SK-N-SH treated with all-trans-retinoic acid at 6 μM for 48 hours (cell line): ENCODE measurements at regions not wholly inside any gene's neighbourhood (a gene's known extent, or its start where the extent isn't known, plus 50 kb on each side); places are given as distances from the start of the nearest gene placed in this dataset.

ENCODE experiments used
- ATAC-seq: fragments of 200-7000 bp; cut with Tn5 transposase; 3 replicates; pipeline ENCODE4 v1.9.1; 2020; ENCODE audit warnings: mild to moderate bottlenecking, moderate library complexity
- ARNTL ChIP-seq: fragments of 450-650 bp; formaldehyde crosslinking; IDR thresholded peaks from 2 replicates; pipeline ENCODE4 v1.5.0; 2020; ENCODE audit warnings: low read depth, mild to moderate bottlenecking, moderate library complexity, borderline replicate concordance
- BACH2 ChIP-seq: fragments of 250-450 bp; sonication (Bioruptor Pico); IDR thresholded peaks from 2 replicates; pipeline ENCODE4 v1.9.0; 2021; ENCODE audit warnings: mild to moderate bottlenecking, borderline replicate concordance
- CREB5 ChIP-seq: fragments of 250-450 bp; sonication (Bioruptor Pico); IDR thresholded peaks from 2 replicates; pipeline ENCODE4 v1.5.1; 2020; ENCODE audit warnings: low read depth, mild to moderate bottlenecking, moderate library complexity
- CSDC2 ChIP-seq: fragments of 250-450 bp; sonication (Bioruptor Pico); IDR thresholded peaks from 2 replicates; pipeline ENCODE4 v1.5.0; 2020; ENCODE audit warnings: mild to moderate bottlenecking, moderate library complexity
- CSRNP3 ChIP-seq: fragments of 250-450 bp; sonication (Bioruptor Pico); IDR thresholded peaks from 2 replicates; pipeline ENCODE4 v1.5.1; 2021; ENCODE audit warnings: mild to moderate bottlenecking, moderate library complexity
- GLIS3 ChIP-seq: fragments of 250-450 bp; sonication (Bioruptor Pico); IDR thresholded peaks from 2 replicates; pipeline ENCODE4 v1.5.0; 2020; ENCODE audit warnings: mild to moderate bottlenecking, moderate library complexity
- ISL1 ChIP-seq: fragments of 250-450 bp; sonication (Bioruptor Pico); IDR thresholded peaks from 2 replicates; pipeline ENCODE4 v2.1.2; 2022; ENCODE audit warnings: mild to moderate bottlenecking, moderate library complexity
- PATZ1 ChIP-seq: fragments of 250-450 bp; sonication (Bioruptor Pico); IDR thresholded peaks from 2 replicates; pipeline ENCODE4 v1.8.0; 2020; ENCODE audit warnings: mild to moderate bottlenecking, moderate library complexity, borderline replicate concordance
- PPARA ChIP-seq: fragments of 250-450 bp; sonication (Bioruptor Pico); IDR thresholded peaks from 2 replicates; pipeline ENCODE4 v1.5.0; 2020; ENCODE audit warnings: mild to moderate bottlenecking, borderline replicate concordance
- SNAI2 ChIP-seq: fragments of 250-450 bp; sonication (Bioruptor Pico); IDR thresholded peaks from 2 replicates; pipeline ENCODE4 v1.5.0; 2020; ENCODE audit warnings: mild to moderate bottlenecking, moderate library complexity
- TCF4 ChIP-seq: fragments of 250-450 bp; sonication (Bioruptor Pico); IDR thresholded peaks from 2 replicates; pipeline ENCODE4 v1.8.0; 2021; ENCODE audit warnings: mild to moderate bottlenecking, moderate library complexity, borderline replicate concordance
- TOX ChIP-seq: fragments of 250-450 bp; sonication (Bioruptor Pico); IDR thresholded peaks from 2 replicates; pipeline ENCODE4 v1.8.0; 2021; ENCODE audit warnings: mild to moderate bottlenecking, moderate library complexity, borderline replicate concordance
- TSHZ2 ChIP-seq: fragments of 250-450 bp; sonication (Bioruptor Pico); IDR thresholded peaks from 2 replicates; pipeline ENCODE4 v1.5.0; 2020; ENCODE audit warnings: mild to moderate bottlenecking, moderate library complexity
- ZC3H10 ChIP-seq: fragments of 250-450 bp; sonication (Bioruptor Pico); IDR thresholded peaks from 2 replicates; pipeline ENCODE4 v1.5.1; 2021; ENCODE audit warnings: mild to moderate bottlenecking, moderate library complexity
- ZFP3 ChIP-seq: fragments of 250-450 bp; sonication (Bioruptor Pico); IDR thresholded peaks from 2 replicates; pipeline ENCODE4 v1.5.0; 2020; ENCODE audit warnings: mild to moderate bottlenecking, moderate library complexity
- ZFP30 ChIP-seq: fragments of 450-650 bp; formaldehyde crosslinking; IDR thresholded peaks from 2 replicates; pipeline ENCODE4 v1.5.0; 2022; ENCODE audit warnings: mild to moderate bottlenecking, moderate library complexity
- ZNF565 ChIP-seq: fragments of 450-650 bp; formaldehyde crosslinking; conservative IDR thresholded peaks from 2 replicates; pipeline ENCODE4 v1.5.0; 2020; ENCODE audit warnings: low read depth, mild to moderate bottlenecking, moderate library complexity
- ZNF70 ChIP-seq: fragments of 450-650 bp; formaldehyde crosslinking; IDR thresholded peaks from 2 replicates; pipeline ENCODE4 v1.5.0; 2020; ENCODE audit warnings: mild to moderate bottlenecking, moderate library complexity
- ZNF8 ChIP-seq: fragments of 450-650 bp; formaldehyde crosslinking; IDR thresholded peaks from 2 replicates; pipeline ENCODE4 v1.5.0; 2020; ENCODE audit warnings: mild to moderate bottlenecking, moderate library complexity

- no peak for ATAC-seq
- TF ChIP-seq BACH2 (CRISPR knock-in tag) (no peak), TSHZ2 (CRISPR knock-in tag) (no peak), GLIS3 (no peak), ZFP30 (CRISPR knock-in tag) (no peak), ZC3H10 (CRISPR knock-in tag) (no peak), TOX (CRISPR knock-in tag) (no peak), PATZ1 (CRISPR knock-in tag) (no peak), CREB5 (CRISPR knock-in tag) (no peak), ZNF70 (no peak), CSRNP3 (CRISPR knock-in tag) (no peak), PPARA (CRISPR knock-in tag) (no peak), ZNF8 (CRISPR knock-in tag) (no peak), ARNTL (CRISPR knock-in tag) (no peak), SNAI2 (no peak), ISL1 (CRISPR knock-in tag) (no peak), TCF4 (CRISPR knock-in tag) (no peak), ZFP3 (CRISPR knock-in tag) (no peak)
These were observed 1719.5 kb upstream of the MIR17HG start for GRCh38 chr13:89627996-89628395.

- ATAC-seq: no peak
- TF ChIP-seq PATZ1 (CRISPR knock-in tag) (no peak), ZFP30 (CRISPR knock-in tag) (no peak), ZFP3 (CRISPR knock-in tag) (no peak), ZNF565 (CRISPR knock-in tag) (no peak), CREB5 (CRISPR knock-in tag) (no peak), ARNTL (CRISPR knock-in tag) (no peak)
- TF ChIP-seq, all 23 proteins: peak for 0
These were observed 1718.9 kb upstream of the MIR17HG start for GRCh38 chr13:89628567-89628966.

- ATAC-seq: no peak
- TF ChIP-seq ZFP3 (CRISPR knock-in tag) (no peak), ZC3H10 (CRISPR knock-in tag) (no peak), CREB5 (CRISPR knock-in tag) (no peak), BACH2 (CRISPR knock-in tag) (no peak), ZFP30 (CRISPR knock-in tag) (no peak), CSRNP3 (CRISPR knock-in tag) (no peak), CSDC2 (CRISPR knock-in tag) (no peak), TSHZ2 (CRISPR knock-in tag) (no peak)
These were observed 1697.3 kb upstream of the MIR17HG start for GRCh38 chr13:89650226-89650625.
